NCI-H446 treated with DMSO at 0.1 percent for 48 hours (cell line): ENCODE measurements at regions not wholly inside any gene's neighbourhood (a gene's known extent, or its start where the extent isn't known, plus 50 kb on each side); places are given as distances from the start of the nearest gene placed in this dataset.
"Not testable (repeated sequence)": the region's sequence is repeated elsewhere in the genome, so short reads cannot be mapped to it uniquely, and the experiment has no call there.

Source experiments
- DNase-seq: peaks from one replicate; lab custom pipeline; 2025; lab: John Stamatoyannopoulos, UW

DNA sequence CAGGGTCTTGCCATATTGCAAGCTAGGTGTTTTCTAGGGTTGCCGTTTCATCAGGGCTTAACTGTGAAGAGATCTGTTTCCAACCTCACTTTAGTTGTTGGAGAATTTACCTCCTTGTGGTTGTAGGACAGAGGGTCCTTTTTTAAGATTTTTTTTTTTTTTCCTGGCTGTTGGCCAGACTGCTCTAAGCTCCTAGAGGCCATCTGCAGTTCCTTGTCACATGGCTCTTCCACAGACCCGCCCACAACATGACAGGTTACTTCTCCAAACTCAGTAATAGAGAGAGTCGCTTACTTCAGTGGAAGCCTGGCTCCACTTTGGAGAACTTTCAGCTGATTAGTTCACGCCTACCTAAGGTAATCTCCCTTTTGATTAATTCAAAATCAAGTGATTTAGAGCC is 543.7 kb downstream of the DMRTA1 start:
- DNase-seq: no peak

DNA sequence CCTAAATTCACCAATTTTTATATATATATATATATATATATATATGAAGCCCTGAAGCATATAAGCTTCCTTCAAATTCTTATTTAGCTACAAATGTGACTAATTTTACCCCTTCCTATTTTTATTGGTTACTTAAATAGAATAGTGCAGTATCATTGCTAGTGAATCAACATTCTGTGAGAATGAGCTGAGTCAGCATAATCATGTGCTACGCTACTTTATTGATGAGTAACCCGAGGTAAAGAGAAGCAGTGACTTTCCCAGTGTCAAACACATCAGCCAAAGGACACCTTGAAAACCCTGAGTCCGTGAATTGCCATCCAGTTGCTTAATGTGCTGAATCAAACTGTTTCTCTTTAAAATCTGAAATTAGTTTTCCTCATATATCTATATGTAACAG is 546.2 kb downstream of the DMRTA1 start:
- DNase-seq: no peak

DNA sequence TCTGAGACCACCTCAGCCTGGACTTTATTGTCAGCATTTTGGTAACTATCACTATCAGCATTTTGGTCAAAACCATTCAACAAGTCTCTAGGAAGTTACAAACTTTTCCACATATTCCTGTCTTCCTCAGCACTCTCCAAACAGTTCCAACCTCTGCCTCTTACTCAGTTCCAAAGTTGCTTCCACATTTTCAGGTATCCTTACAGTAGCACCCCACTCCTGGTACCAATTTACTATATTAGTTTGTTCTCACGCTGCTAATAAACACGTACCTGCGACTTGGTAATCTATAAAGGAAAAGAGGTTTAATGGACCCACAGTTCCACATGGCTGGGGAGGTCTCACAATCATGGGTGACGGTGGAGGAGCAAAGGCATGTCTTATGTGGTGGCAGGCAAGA is 551.3 kb downstream of the DMRTA1 start:
- no peak for DNase-seq

DNA sequence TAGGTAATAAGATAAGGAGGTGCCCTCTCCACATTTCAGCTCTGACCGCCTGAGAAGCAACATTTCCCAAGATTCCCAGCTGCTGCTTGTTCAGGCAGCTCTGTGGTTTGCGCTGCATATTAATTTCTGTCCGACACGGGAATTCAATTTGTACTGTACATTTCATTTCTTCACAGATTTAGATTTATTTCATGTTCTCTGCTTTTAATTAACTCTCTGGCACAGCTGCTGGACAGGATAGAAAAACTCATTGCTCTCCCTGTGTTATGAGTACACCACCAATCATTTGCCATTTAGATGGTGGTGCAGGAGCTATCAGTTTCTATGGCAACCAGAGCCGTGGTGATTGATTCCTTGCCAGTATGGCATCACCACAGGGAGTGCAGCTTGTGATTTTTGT is 558.5 kb downstream of the DMRTA1 start:
- no peak for DNase-seq

DNA sequence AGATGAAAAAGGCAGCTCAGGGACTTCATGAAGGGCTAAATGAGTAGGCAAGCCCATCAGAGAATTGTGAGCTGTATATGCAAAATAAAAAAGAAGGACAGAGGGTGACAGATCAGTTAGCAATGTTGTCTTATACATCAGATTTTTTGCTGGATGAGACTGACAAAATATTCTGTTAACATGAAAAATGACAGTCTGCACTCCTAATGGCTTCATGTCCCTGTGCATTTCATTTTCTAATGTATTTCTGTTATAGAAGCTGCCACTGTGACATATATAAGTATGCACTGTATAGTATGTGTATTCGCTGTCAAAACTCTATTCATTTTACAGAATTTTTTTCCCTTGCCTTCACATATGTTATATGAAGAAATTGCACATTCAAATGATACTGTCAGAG is 559.5 kb downstream of the DMRTA1 start:
- DNase-seq: no peak

DNA sequence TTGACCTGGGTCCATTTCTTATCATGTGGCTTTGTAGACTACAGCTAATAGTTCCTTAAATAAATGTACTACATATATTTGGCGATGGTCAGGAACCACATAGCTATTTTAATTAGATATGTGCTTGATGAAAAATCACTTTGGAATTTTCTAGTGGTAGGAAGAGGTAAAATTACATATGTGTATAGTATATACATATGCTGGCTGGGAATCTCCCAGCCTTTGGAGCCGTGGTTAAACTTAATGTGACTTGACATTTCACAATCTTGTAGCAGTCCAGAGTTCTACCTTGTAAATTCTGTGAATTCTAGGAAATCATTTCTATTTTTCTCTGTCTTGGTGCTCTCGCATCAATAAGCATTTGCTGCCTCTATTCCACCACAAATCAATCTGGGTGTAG is 565.0 kb downstream of the DMRTA1 start:
- no peak for DNase-seq

DNA sequence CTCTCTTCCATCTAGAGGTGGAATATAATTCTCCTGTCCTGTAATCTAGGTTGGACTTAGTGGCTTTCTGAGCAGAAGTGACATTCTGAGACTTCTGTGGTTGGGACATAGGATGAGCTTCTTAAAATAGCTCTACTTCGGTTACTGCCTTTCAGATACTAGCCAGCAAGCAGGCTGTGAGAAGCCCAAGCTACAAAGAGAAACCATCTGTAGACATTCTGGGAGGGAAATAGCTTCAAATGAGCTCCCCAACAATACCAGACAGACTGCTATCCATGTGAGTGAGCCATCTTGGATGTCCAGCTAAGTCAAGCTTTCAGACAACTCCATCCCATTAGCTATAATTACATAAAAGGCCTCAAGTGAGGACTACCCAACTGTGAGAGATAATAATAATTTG is 568.9 kb downstream of the DMRTA1 start:
- DNase-seq: no peak

DNA sequence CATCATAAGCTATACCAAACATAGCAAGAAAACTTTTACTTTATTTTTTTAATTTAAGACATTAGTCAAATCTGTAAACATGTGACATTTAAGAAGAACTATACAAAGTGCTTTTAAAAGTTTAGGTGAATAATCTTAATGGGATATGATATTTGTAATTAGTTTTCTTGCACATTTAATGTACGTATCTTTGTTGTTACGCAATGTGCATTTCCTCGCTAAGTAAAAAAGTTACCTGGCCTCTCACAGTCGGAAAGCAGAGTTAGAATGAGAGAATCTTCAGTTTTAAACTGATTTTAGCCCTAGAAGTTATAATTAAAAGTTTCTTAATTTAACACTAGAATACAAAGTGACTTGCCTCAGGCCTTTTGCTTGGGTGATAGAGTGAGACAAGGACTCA is 589.8 kb downstream of the DMRTA1 start:
- no peak for DNase-seq

DNA sequence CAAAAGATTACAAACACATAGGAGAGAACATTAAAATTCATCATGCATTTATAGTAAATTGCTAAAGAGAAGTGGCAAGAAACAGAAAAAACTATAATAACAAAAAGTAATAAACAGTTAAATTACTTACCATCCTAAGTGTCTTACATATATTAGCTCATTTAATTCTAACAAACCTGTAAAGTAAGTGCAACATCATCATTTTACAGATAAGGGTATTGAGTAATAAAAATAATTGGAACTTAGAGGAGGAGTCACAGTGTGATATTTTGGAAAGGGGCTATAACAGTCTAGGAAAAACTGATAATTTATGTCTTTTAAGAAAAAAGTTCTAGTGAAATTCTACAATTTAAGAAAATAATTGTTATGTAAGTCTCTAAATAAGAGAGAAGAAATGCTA is 592.8 kb downstream of the DMRTA1 start:
- no peak for DNase-seq

DNA sequence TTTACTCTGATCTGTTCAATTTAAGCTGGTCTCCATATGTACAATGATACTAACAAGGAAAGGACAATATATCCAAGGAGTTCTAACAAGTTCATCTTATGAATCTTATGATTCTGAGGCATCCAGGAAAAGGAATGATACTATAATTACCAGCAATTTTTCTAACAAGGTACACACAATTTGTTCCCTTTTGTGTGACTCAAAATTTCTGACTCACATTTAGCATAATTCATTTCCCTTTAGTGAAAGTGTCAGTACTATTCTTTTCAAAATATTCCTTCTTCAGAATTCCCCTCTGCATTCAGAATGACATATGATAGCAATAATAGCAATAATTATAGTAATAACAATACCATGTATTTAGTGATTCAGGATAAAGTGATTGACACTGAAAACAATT is 594.8 kb downstream of the DMRTA1 start:
- no peak for DNase-seq

DNA sequence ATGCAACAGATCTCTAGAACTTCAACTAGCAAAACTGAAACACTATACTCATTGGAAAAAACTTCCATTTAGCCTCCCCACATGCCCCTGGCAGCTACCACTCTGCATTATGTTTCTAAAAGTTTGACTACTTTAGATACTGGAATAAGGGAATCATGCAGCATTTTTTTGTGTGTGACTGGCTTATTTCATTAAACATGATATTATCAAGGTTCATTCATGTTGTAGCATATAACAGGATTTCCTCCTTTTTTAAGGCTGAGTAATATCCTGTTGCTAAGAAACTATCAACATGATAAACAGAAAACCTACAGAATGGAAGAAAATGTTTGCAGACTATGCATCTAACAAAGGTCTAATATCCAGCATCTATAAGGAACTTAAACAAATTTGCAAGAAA is 597.9 kb downstream of the DMRTA1 start:
- no peak for DNase-seq

DNA sequence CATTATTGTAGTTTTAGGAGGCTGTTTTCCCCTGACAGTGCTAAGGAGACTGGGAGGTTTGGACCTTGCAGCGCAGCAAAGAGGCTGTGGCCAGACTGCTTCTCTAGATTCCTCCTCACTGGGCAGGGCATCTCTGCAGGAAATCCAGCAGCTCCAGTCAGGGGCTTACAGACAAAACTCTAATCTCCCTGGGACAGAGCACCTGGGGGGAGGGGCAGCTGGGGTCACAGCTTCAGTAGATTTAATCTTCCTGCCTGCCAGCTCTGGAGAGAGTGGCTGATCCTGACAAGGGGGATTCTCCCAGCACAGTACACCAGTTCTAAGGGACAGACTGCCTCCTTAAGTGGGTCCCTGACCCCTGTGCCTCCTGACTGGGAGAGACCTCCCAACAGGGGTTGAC is 599.4 kb downstream of the DMRTA1 start:
- not testable (repeated sequence) for DNase-seq

DNA sequence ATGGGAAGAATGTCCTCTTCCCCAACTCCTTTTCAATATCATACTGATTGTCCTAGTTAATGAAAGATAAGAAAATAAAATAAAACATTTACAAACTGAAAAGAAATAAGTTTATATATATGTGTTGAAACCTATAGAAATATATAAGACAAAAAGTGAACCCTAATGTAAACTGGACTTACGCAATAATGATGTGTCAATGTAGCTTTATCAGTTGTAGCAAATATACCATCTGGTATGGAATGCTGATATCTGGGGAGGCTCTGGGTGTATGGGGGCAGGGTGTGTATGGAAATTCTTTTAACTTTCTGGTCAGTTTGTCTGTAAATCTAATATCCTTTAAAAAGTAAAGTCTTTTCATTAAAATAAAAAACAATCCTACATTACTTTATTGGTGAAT is 603.9 kb downstream of the DMRTA1 start:
- no peak for DNase-seq

DNA sequence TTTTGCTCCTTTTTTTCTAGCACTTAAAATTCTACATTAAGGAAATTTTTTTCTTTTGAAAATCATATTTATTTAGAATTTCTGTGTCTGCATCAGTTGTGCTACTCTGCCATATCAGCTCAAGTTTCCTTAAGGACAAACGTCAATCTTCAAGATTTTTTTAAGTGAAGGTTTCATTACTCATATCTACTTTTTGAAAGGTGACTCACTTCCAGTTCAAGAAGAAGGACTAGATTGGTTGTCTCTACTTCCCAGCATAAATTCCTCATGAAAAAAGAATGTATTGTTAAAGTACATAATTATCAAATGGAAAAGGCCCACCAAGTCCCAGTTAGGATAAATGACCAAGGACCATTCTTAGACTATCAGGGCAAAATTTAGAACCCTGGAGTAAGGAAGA is 626.5 kb downstream of the DMRTA1 start:
- DNase-seq: no peak

DNA sequence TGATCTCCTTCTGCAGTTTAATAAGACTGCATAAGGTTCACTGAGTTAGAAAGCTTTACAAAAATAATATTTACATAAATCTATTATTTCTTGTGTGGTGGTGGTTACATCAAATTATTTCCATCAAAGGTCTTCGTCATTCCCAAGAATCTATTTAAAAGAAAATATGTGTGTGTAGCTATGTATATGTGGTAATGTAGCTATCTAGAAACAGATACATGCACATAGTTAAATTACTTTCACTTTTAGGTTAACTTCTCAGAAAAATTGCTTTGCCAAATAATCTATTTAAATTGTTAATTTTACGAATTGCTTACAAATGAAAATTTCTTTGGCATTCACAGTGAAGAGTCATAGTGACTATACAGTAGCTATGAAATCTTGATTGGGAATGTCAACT is 633.2 kb downstream of the DMRTA1 start:
- no peak for DNase-seq

DNA sequence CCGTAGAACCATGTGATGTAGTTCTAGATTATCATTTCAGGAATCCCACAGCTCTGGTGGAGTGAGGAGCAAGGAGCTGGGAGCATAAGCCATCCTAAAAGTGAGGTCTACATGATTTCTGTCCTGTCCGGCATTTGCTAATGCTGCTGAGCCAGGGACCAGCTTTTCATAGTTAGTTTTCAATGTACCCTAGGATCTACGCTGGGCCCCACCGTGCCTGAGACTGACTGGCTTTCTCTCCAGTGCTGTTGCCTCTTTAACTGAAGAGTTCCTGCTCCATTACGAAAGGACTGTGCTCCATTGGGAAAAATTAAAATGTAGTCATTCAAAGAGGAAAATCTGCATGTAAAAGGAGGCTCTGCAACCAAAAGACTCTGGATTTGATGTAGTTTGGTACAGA is 634.8 kb downstream of the DMRTA1 start:
- DNase-seq: no peak

DNA sequence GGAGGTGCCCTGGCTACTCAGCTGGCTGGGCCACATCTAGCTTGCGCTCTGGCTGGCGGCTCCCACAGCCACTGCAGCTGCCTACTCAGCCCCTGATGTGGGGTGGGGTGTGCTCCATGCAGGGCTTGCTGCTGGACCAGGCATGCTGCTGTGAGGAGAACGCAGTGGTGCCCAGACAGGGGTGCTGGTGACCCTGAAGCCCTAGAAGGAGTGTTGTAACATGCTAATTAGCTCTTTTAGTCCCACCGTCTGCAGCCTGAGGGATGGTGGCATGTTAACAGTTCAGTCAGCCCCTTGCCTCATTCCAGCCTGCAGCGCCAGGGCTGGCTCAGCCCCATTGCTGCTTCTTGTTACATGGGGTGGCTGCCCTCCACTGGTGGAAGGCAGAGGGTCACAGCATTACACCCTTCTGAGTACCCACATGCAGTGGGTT is 642.3 kb downstream of the DMRTA1 start:
- DNase-seq: no peak

DNA sequence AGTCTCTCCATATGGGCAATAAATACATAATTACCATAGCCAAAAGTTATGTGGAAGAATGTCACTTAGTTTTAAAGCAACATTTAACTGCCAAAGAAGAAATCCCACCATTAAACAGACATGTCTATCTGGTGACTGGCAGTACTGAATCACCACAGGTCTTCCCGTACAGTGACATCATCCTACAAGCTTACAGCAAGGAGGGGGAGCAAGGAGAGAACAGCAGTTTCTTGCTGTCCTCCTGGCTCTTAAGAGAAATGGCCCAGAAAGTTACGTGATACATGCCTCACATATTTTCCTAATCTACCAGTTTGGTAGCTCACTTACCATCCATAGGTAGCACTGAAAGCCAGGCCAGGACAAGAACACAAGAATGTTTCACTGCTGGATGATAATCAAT is 671.0 kb downstream of the DMRTA1 start:
- DNase-seq: no peak

DNA sequence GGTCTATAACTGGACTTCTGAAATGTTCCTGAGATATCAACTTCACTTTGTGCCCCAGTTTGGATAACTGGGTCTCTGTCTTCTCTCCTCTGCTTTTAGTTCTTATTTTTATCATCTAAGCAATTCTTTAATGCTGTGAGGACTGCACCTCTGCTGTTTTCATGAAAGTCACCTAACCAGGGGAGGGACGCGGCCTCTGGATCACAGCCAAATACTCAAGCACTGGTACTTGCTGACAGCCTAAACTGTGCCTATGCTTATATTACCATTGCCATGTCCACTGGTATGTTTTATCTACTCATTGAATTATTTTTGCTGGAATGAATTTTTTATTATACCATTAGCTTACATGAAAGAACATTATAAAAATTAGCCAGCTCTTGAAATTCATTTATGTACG is 674.0 kb downstream of the DMRTA1 start:
- no peak for DNase-seq

DNA sequence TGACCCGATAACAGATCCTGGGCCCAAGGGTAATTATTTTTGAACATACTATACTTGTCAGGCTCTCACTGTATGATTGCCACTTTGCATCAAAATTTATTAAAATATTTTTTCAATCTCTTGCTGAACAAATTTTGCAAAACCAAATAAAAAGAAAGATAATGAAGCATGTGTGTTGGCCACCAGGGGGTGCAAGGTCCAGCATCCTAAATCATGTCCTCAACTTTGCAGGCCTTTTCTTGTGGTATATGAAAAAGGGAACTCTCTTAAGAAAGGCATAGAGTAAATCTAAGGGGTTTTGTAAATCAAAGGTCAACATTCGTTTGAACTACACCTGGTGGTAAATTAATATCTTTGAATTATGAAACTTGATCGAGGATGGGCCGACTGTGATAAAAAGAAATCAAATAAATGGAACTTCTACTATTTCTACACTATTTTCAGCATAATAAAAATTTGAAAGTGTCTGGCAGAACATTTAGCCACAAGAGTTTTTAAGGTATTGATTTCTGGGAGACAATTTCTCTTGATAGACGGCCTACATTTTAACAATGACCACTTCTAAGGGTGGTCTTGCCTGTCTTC is 676.5 kb downstream of the DMRTA1 start:
- DNase-seq: peak; percentile 44

DNA sequence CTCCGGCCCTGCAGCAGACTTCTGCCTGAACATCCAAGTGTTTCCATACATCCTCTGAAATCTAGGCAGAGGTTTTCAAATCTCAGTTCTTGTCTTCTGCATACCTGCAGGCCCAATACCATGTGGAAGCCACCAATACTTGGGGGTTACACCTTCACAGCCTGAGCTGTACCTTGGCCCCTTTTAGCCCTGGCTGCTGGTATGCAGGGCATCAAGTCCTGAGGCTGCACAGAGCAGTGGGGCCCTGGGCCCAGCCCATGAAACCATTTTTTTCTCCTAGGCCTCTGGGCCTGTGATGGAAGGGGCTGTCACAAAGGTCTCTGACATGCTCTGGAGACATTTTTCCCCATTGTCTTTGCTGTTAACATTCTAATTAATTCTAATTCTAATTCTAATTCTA is 680.6 kb downstream of the ELAVL2 start:
- no peak for DNase-seq

DNA sequence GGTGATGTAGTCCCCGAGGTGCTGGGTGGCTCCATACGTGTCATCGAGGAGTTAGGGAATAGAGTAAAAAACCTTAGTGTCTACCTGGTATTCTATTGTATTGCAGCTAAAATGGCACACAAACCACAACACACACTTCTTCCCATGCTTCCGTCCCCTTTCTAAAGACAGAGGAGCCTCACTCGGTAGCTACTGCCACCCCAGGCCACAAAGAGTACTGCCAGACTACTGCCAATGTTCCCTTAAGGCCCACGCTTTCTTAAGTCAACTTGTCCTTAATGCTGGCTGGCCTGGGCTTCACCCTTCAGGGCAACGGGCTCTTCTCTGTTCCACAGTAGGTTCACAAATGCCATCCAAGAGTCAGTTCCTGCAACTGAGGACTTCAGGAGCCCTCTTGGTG is 673.0 kb downstream of the ELAVL2 start:
- no peak for DNase-seq

DNA sequence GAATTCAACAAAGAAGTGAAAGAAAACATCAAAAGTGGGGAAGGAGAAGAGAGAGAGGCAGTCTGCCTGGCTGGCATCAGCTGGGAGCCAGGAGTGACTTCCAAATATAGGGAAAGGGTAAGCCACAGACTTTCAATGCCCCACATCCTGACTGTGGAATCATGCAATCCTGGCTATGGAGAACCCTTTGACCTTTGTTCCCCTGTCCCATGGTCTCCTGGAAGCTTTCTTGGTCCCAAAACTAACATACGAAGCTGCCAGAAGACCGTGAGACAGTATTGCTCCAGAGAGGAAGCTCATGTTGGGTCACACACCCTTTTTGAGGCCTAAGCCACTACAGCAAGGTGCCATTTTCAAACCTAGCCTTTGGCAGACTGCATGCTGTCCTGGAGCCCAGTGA is 665.5 kb downstream of the ELAVL2 start:
- DNase-seq: no peak

DNA sequence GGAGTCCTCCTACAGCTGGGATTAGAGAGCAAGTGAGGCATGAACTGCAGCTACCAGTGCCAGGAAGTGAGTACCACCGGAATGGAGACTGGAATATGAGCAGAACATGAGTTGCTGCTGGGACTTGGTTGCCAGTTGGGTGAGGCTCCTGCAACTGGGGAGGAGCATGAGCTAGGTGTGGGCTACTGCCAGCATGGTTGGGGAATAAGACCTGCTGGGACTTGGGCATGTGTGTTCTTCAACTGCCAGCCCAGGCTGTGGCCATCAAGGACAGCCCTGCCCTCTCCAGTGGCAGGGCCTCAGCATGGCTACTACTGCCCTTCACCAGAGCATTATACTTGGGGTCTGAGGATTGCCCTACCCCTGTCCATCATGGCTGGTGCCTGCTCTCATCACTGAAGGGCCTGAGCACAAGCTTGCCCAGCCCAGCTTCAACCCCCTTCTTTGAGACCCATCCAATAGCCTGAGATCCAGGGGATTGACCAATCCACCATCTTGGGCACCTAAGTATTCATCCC is 665.0 kb downstream of the ELAVL2 start:
- DNase-seq: no peak

DNA sequence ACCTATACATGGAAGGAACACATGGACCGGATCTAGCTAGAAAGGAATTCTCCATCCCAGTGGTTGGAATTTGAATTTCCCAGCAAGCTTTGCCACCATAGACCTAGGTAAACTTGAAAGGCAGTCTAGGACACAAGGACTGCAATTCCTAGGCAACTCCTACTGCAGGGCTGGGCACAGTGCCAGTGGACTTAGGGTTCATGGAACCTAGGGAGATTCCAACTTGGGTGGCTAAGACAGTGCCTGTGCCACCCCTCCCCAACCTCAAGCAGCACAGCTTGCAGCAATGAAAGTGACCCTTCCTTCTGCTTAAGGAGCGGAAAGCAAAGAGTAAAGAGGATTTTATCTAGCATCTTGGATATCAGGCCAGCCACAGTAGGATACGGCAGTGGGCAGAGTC is 663.3 kb downstream of the ELAVL2 start:
- no peak for DNase-seq
